Right atrium auricular region (tissue), 2 donors: ENCODE measurements at regions not wholly inside any gene's neighbourhood (a gene's known extent, or its start where the extent isn't known, plus 50 kb on each side); places are given as distances from the start of the nearest gene placed in this dataset.

Experiments
- DNase-seq: peaks from one replicate; pipeline ENCODE4 v3.0.0-alpha.2; 2019; ENCODE audit warnings: low spot score
- H3K27ac ChIP-seq, 2 donors: fragments of 200-600 bp; sonication (generic); 1 replicate in 1 of 2; 2 replicates in 1 of 2; pipeline ENCODE4 v1.5.1; 2016 to 2019
- H3K27me3 ChIP-seq, 2 donors: fragments of 200-600 bp; sonication (generic); one replicate each; pipeline versions ENCODE4 v1.5.1 to v1.6.0; 2017 to 2019
- H3K36me3 ChIP-seq: fragments of 200-600 bp; sonication (generic); one replicate; pipeline ENCODE4 v1.5.1; 2016
- H3K4me1 ChIP-seq, 2 donors: fragments of 200-600 bp; sonication (generic); one replicate each; pipeline versions ENCODE4 v1.5.1 to v1.6.0; 2017 to 2019
- H3K4me3 ChIP-seq, 2 donors: fragments of 200-600 bp; sonication (generic); 1 replicate in 1 of 2; 2 replicates in 1 of 2; pipeline ENCODE4 v1.5.1; 2017 to 2019; ENCODE audit warnings: mild to moderate bottlenecking in 1 of 2, moderate library complexity in 1 of 2
- H3K9me3 ChIP-seq, 2 donors: fragments of 200-600 bp; sonication (generic); one replicate each; pipeline ENCODE4 v1.5.1; 2019
- TF ChIP-seq, protein P1 (sequence below), 2 donors: fragments of 200-600 bp; sonication (generic); IDR thresholded peaks; one replicate each; pipeline ENCODE4 v1.5.1; 2019; ENCODE audit warnings: antibody characterized with exemption in 2 of 2

- no peak overlapping the region for H3K27ac ChIP-seq
- no peaks in the 10 kb centered on the region for H3K27me3 ChIP-seq
- TF ChIP-seq, protein P1, sequence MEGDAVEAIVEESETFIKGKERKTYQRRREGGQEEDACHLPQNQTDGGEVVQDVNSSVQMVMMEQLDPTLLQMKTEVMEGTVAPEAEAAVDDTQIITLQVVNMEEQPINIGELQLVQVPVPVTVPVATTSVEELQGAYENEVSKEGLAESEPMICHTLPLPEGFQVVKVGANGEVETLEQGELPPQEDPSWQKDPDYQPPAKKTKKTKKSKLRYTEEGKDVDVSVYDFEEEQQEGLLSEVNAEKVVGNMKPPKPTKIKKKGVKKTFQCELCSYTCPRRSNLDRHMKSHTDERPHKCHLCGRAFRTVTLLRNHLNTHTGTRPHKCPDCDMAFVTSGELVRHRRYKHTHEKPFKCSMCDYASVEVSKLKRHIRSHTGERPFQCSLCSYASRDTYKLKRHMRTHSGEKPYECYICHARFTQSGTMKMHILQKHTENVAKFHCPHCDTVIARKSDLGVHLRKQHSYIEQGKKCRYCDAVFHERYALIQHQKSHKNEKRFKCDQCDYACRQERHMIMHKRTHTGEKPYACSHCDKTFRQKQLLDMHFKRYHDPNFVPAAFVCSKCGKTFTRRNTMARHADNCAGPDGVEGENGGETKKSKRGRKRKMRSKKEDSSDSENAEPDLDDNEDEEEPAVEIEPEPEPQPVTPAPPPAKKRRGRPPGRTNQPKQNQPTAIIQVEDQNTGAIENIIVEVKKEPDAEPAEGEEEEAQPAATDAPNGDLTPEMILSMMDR (IDR thresholded peaks at IDR 0.05) = no peak
- H3K36me3 ChIP-seq = no peaks in the 10 kb centered on the region
- no peak for DNase-seq
- no peaks in the 10 kb centered on the region for H3K4me1 ChIP-seq
- H3K9me3 ChIP-seq = no peaks in the 10 kb centered on the region
- H3K4me3 ChIP-seq = no peak overlapping the region
Measured at GRCh38 chr20:43320536-43320935, 130.8 kb upstream of the PTPRT start.

- H3K4me3 ChIP-seq = no peak overlapping the region
- TF ChIP-seq, protein P1 (IDR thresholded peaks at IDR 0.05) = no peak
- H3K36me3 ChIP-seq = no peaks in the 10 kb centered on the region
- H3K4me1 ChIP-seq = no peaks in the 10 kb centered on the region
- H3K9me3 ChIP-seq = no peaks in the 10 kb centered on the region
- no peak overlapping the region for H3K27ac ChIP-seq
- DNase-seq = no peak
- H3K27me3 ChIP-seq = no peaks in the 10 kb centered on the region
Measured at GRCh38 chr20:43318755-43319297, 129.1 kb upstream of the PTPRT start.

- no peak for DNase-seq
- Histone ChIP-seq H3K27me3 (no peaks in the 10 kb centered on the region), H3K9me3 (no peaks in the 10 kb centered on the region), H3K36me3 (no peaks in the 10 kb centered on the region), H3K27ac (no peak overlapping the region), H3K4me1 (no peaks in the 10 kb centered on the region), H3K4me3 (no peak overlapping the region)
- TF ChIP-seq, protein P1 (IDR thresholded peaks at IDR 0.05) = no peak
Measured at GRCh38 chr20:43316271-43316670, 126.6 kb upstream of the PTPRT start.

DNA sequence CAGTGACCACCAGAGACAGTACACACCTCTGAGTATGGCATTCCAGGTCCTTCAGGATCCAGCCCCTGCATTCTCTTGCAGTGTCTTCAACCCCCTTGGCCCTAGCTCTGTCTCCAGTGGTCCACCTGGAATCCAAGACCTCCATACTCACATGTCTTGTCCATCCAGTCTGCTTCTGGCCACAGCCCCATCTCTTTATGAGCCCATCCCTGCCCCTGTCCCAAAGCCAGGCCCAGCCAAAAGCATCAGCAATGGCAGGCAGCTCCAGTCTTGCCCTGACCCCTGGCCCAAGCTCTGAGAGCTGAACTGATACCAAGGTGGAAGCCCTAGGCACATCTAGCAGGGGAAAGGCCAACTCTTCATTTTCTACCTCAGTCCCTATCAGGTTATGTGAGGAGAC, 119.6 kb upstream of the PTPRT start:
- H3K4me1 ChIP-seq = no peaks in the 10 kb centered on the region
- TF ChIP-seq, protein P1 (IDR thresholded peaks at IDR 0.05) = no peak
- no peak overlapping the region for H3K27ac ChIP-seq
- no peaks in the 10 kb centered on the region for H3K27me3 ChIP-seq
- no peak overlapping the region for H3K4me3 ChIP-seq
- DNase-seq = no peak
- H3K36me3 ChIP-seq = no peaks in the 10 kb centered on the region
- H3K9me3 ChIP-seq = no peaks in the 10 kb centered on the region

GRCh38 chr20:43306837-43307236, 117.1 kb upstream of the PTPRT start:
- Histone ChIP-seq H3K27me3 (no peaks in the 10 kb centered on the region), H3K9me3 (no peaks in the 10 kb centered on the region), H3K36me3 (no peaks in the 10 kb centered on the region), H3K4me3 (no peak overlapping the region), H3K4me1 (no peaks in the 10 kb centered on the region), H3K27ac (no peak overlapping the region)
- no peak for DNase-seq
- TF ChIP-seq, protein P1 (IDR thresholded peaks at IDR 0.05) = no peak

DNA sequence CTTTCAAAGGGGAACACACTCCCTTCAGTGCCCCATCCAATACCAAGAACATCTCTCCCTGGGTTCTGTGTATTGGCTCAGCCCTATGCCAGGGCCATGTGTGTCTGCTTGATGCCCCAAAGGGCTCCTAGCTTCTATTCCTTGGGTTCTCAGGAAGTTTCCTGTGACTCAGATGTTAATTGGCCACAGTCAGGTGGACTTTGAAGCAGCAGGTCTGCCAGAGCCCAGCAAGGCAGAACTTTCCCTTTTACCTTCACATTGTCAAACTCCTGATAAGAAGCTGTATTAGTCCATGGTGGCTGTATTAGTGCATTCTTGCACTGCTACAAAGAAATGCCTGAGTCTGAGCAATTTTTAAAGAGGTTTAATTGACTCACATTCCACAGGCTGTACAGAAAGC, 116.0 kb upstream of the PTPRT start:
- TF ChIP-seq, protein P1 (IDR thresholded peaks at IDR 0.05) = no peak
- no peaks in the 10 kb centered on the region for H3K27me3 ChIP-seq
- no peak overlapping the region for H3K27ac ChIP-seq
- no peaks in the 10 kb centered on the region for H3K36me3 ChIP-seq
- H3K4me3 ChIP-seq = no peak overlapping the region
- DNase-seq = no peak
- no peaks in the 10 kb centered on the region for H3K9me3 ChIP-seq
- no peaks in the 10 kb centered on the region for H3K4me1 ChIP-seq
